ENCODE measurements at regions not wholly inside any gene's neighbourhood (a gene's known extent, or its start where the extent isn't known, plus 50 kb on each side); places are given as distances from the start of the nearest gene placed in this dataset.

DNA sequence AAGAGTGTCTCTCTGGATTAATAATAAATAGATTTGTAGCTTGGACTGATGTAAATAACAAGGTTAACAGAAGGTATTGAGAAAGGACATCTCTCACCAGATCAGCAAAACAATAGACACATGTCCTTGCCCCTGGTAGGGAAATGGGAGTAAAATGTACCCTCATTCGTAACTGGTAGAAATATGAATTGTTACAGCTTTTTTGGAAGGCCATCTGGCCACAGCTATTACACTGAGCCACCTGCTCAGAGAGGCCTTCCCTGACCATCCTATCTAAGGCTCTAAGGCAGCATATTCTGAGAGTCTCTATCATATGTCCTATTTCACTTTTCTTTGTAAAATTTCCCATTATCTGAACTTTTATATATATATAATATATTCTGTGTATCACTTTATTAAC lies 129.1 kb upstream of the MAP1B start:
- TF ChIP-seq POLR2A (IDR thresholded peaks at IDR 0.05), result no peak
- TF ChIP-seq, protein P1, sequence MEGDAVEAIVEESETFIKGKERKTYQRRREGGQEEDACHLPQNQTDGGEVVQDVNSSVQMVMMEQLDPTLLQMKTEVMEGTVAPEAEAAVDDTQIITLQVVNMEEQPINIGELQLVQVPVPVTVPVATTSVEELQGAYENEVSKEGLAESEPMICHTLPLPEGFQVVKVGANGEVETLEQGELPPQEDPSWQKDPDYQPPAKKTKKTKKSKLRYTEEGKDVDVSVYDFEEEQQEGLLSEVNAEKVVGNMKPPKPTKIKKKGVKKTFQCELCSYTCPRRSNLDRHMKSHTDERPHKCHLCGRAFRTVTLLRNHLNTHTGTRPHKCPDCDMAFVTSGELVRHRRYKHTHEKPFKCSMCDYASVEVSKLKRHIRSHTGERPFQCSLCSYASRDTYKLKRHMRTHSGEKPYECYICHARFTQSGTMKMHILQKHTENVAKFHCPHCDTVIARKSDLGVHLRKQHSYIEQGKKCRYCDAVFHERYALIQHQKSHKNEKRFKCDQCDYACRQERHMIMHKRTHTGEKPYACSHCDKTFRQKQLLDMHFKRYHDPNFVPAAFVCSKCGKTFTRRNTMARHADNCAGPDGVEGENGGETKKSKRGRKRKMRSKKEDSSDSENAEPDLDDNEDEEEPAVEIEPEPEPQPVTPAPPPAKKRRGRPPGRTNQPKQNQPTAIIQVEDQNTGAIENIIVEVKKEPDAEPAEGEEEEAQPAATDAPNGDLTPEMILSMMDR (IDR thresholded peaks at IDR 0.05), result no peak
